ENCODE measurements at regions not wholly inside any gene's neighbourhood (a gene's known extent, or its start where the extent isn't known, plus 50 kb on each side); places are given as distances from the start of the nearest gene placed in this dataset.

GRCh38 chr22:44592126-44592823 lies 94.2 kb upstream of the RTL6 start:
- Histone ChIP-seq H3K4me1 (ENCODE audit: control insufficient read depth in 1 of 2, insufficient read depth in 2 of 2, low read length in 2 of 2) (no peaks in the 10 kb centered on the region), H4K20me1 (ENCODE audit: insufficient read depth) (no peaks in the 10 kb centered on the region), H3K79me2 (ENCODE audit: insufficient read depth, low read length) (no peaks in the 10 kb centered on the region), H3K9me2 (ENCODE audit: insufficient read depth) (no peaks in the 10 kb centered on the region), H3K36me3 (ENCODE audit: control insufficient read depth in 1 of 2, insufficient read depth in 2 of 2, low read length in 2 of 2) (no peaks in the 10 kb centered on the region), H3K4me3 (replicated peaks in 1 of 2; ENCODE audit: low read depth in 1 of 2, low read length in 2 of 2) (no peak overlapping the region), H3K27ac (ENCODE audit: low read depth, low read length) (no peak overlapping the region), H3K9ac (ENCODE audit: low read length) (no peak overlapping the region), H3K4me2 (ENCODE audit: low read length) (no peak overlapping the region), H3K27me3 (ENCODE audit: insufficient read depth, low read length) (no peaks in the 10 kb centered on the region; the same call in 1 of the 2 replicates), H2AFZ (ENCODE audit: low read depth, low read length, poor library complexity, severe bottlenecking) (no peak overlapping the region), H3K9me3 (ENCODE audit: control insufficient read depth in 1 of 2, insufficient read depth in 1 of 2, low read depth in 1 of 2, low read length in 2 of 2) (peaks cover 0 to 4% of the 10 kb centered on the region in 2 experiments; a peak in 1 of 4 replicates)
- ATAC-seq = no peak
- DNase-seq (ENCODE audit: low read depth, low spot score) = no peak
- CTCF ChIA-PET = no interaction called here
- TF ChIP-seq EZH2 (IDR thresholded peaks at IDR 0.05) (no peak), EGR1 (IDR thresholded peaks at IDR 0.05; ENCODE audit: low read depth) (no peak), EZH2phosphoT487 (IDR thresholded peaks at IDR 0.05; ENCODE audit: borderline replicate concordance) (no peak), SIN3A (IDR thresholded peaks at IDR 0.05; ENCODE audit: low read depth) (no peak), POLR2AphosphoS5 (IDR thresholded peaks at IDR 0.05; ENCODE audit: low read depth, low read length) (no peak), POLR2A (IDR thresholded peaks at IDR 0.05; ENCODE audit: borderline replicate concordance, extremely low read depth, insufficient read depth, insufficient read length) (no peak), ZNF274 (IDR thresholded peaks at IDR 0.05; ENCODE audit: low read depth, low read length) (no peak), TCF7L2 (IDR thresholded peaks at IDR 0.05; ENCODE audit: borderline replicate concordance, extremely low read depth, insufficient read depth, insufficient read length) (no peak), ZBTB33 (IDR thresholded peaks at IDR 0.05; ENCODE audit: extremely low read depth, insufficient replicate concordance, low read length) (no peak), SP1 (IDR thresholded peaks at IDR 0.05; ENCODE audit: low read depth) (no peak), ATF3 (IDR thresholded peaks at IDR 0.05) (no peak)
- TF ChIP-seq, protein P1, sequence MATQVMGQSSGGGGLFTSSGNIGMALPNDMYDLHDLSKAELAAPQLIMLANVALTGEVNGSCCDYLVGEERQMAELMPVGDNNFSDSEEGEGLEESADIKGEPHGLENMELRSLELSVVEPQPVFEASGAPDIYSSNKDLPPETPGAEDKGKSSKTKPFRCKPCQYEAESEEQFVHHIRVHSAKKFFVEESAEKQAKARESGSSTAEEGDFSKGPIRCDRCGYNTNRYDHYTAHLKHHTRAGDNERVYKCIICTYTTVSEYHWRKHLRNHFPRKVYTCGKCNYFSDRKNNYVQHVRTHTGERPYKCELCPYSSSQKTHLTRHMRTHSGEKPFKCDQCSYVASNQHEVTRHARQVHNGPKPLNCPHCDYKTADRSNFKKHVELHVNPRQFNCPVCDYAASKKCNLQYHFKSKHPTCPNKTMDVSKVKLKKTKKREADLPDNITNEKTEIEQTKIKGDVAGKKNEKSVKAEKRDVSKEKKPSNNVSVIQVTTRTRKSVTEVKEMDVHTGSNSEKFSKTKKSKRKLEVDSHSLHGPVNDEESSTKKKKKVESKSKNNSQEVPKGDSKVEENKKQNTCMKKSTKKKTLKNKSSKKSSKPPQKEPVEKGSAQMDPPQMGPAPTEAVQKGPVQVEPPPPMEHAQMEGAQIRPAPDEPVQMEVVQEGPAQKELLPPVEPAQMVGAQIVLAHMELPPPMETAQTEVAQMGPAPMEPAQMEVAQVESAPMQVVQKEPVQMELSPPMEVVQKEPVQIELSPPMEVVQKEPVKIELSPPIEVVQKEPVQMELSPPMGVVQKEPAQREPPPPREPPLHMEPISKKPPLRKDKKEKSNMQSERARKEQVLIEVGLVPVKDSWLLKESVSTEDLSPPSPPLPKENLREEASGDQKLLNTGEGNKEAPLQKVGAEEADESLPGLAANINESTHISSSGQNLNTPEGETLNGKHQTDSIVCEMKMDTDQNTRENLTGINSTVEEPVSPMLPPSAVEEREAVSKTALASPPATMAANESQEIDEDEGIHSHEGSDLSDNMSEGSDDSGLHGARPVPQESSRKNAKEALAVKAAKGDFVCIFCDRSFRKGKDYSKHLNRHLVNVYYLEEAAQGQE (IDR thresholded peaks at IDR 0.05; ENCODE audit: low read depth) = no peak
- intact Hi-C loops (cut with micrococcal nuclease) = no loop called here
- POLR2A ChIA-PET = no interaction called here
- BruUV-seq (replicated peaks) = no TSS peak
- RAD21 ChIA-PET (ENCODE audit: low non-redundant PET in 1 of 2, low total read pairs in 2 of 2, uncharacterized antibody in 2 of 2, unreplicated experiment in 2 of 2) = no interaction called here
